GM23338 (cell line): ENCODE measurements at regions not wholly inside any gene's neighbourhood (a gene's known extent, or its start where the extent isn't known, plus 50 kb on each side); places are given as distances from the start of the nearest gene placed in this dataset.
A peak's percentile ranks its signal among the peaks of the same experiment; 100 is the strongest.
"Not testable (repeated sequence)": the region's sequence is repeated elsewhere in the genome, so short reads cannot be mapped to it uniquely, and the experiment has no call there.

ENCODE experiments used
- ATAC-seq: fragments of 200-7000 bp; cut with Tn5 transposase; 3 replicates; pipeline ENCODE4 v1.9.1; 2020
- DNase-seq: peaks from one replicate; pipeline ENCODE4 v3.0.0-alpha.2; 2015; ENCODE audit warnings: low spot score
- H2AFZ ChIP-seq: fragments of 200-600 bp; sonication (generic); 2 replicates; pipeline ENCODE4 v1.8.0; 2016; ENCODE audit warnings: antibody characterized with exemption, mild to moderate bottlenecking, moderate library complexity
- H3F3A ChIP-seq: fragments of 200-600 bp; sonication (generic); replicated peaks from 2 replicates; pipeline ENCODE4 v1.8.0; 2017; ENCODE audit warnings: antibody characterized with exemption, mixed run types, low read depth
- H3K27ac ChIP-seq: fragments of 200-600 bp; sonication (generic); 2 replicates; pipeline ENCODE4 v1.6.1; 2016; ENCODE audit warnings: low read depth
- H3K27me3 ChIP-seq: fragments of 200-600 bp; sonication (generic); 2 replicates; pipeline ENCODE4 v1.8.0; 2016; ENCODE audit warnings: mild to moderate bottlenecking, mixed run types, moderate library complexity; ENCODE audit not compliant: insufficient read depth
- H3K36me3 ChIP-seq: fragments of 200-600 bp; sonication (generic); 2 replicates; pipeline ENCODE4 v1.8.0; 2016; ENCODE audit warnings: mild to moderate bottlenecking; ENCODE audit not compliant: insufficient read depth
- H3K4me1 ChIP-seq: fragments of 200-600 bp; sonication (generic); 2 replicates; pipeline ENCODE4 v1.8.0; 2016; ENCODE audit warnings: mild to moderate bottlenecking, moderate library complexity; ENCODE audit not compliant: insufficient read depth
- H3K4me2 ChIP-seq: fragments of 200-600 bp; sonication (generic); 2 replicates; pipeline ENCODE4 v1.7.1; 2017; ENCODE audit warnings: mixed run types
- H3K4me3 ChIP-seq: fragments of 200-600 bp; sonication (generic); 2 replicates; pipeline ENCODE4 v1.6.1; 2016; ENCODE audit warnings: mixed run types
- H3K79me2 ChIP-seq: fragments of 200-600 bp; sonication (generic); replicated peaks from 2 replicates; pipeline ENCODE4 v1.8.0; 2017; ENCODE audit warnings: mild to moderate bottlenecking; ENCODE audit not compliant: insufficient read depth
- H3K9me2 ChIP-seq: fragments of 200-600 bp; sonication (generic); 2 replicates; pipeline ENCODE4 v1.8.0; 2017; ENCODE audit not compliant: insufficient read depth
- H4K20me1 ChIP-seq: fragments of 200-600 bp; sonication (generic); replicated peaks from 2 replicates; pipeline ENCODE4 v1.8.0; 2017; ENCODE audit warnings: mild to moderate bottlenecking; ENCODE audit not compliant: insufficient read depth
- H3K27ac Mint-ChIP-seq: 2 replicates; pipeline ENCODE4 v1.8.0; 2020; ENCODE audit warnings: inconsistent platforms, mild to moderate bottlenecking, moderate library complexity, mixed read lengths
- H3K27me3 Mint-ChIP-seq: 3 replicates; pipeline ENCODE4 v1.8.0; 2022; ENCODE audit warnings: low read depth, mild to moderate bottlenecking, moderate library complexity, mixed read lengths, inconsistent platforms; ENCODE audit not compliant: insufficient read depth, poor library complexity
- H3K36me3 Mint-ChIP-seq: 3 replicates; pipeline ENCODE4 v1.8.0; 2021; ENCODE audit warnings: low read depth, mild to moderate bottlenecking, inconsistent platforms, moderate library complexity, mixed read lengths
- H3K4me1 Mint-ChIP-seq: 3 replicates; pipeline ENCODE4 v1.8.0; 2020; ENCODE audit warnings: mild to moderate bottlenecking, inconsistent platforms, mixed read lengths
- H3K4me3 Mint-ChIP-seq: 3 replicates; pipeline ENCODE4 v1.8.0; 2021; ENCODE audit warnings: moderate library complexity, mild to moderate bottlenecking, inconsistent platforms, mixed read lengths
- H3K9me3 Mint-ChIP-seq: 3 replicates; pipeline ENCODE4 v1.8.0; 2020; ENCODE audit warnings: moderate library complexity, mild to moderate bottlenecking, inconsistent platforms, mixed read lengths
- CREB1 ChIP-seq: fragments of 250-450 bp; sonication (Bioruptor Pico); IDR thresholded peaks from 2 replicates; pipeline ENCODE4 v1.5.0; 2020; ENCODE audit warnings: low read depth, mild to moderate bottlenecking, moderate library complexity
- ETS1 ChIP-seq: IDR thresholded peaks from 2 replicates; pipeline ENCODE4 v1.6.1; 2016; ENCODE audit warnings: antibody characterized with exemption
- EZH2 ChIP-seq: fragments of 200-600 bp; sonication (generic); IDR thresholded peaks from one replicate; pipeline ENCODE4 v1.8.0; 2017; ENCODE audit warnings: antibody characterized with exemption, mild to moderate bottlenecking, low read depth; ENCODE audit not compliant: unreplicated experiment
- JUNB ChIP-seq: IDR thresholded peaks from one replicate; pipeline ENCODE4 v1.6.1; 2016; ENCODE audit warnings: antibody characterized with exemption; ENCODE audit not compliant: unreplicated experiment
- REST ChIP-seq: IDR thresholded peaks from one replicate; pipeline ENCODE4 v1.6.1; 2018; ENCODE audit warnings: antibody characterized with exemption; ENCODE audit not compliant: unreplicated experiment
- STAT1 ChIP-seq: IDR thresholded peaks from one replicate; pipeline ENCODE4 v1.6.1; 2016; ENCODE audit warnings: antibody characterized with exemption; ENCODE audit not compliant: unreplicated experiment
- ZNF114 ChIP-seq: fragments of 250-450 bp; sonication (Bioruptor Pico); IDR thresholded peaks from 2 replicates; pipeline ENCODE4 v1.5.0; 2020; ENCODE audit warnings: mild to moderate bottlenecking, moderate library complexity
- ZNF331 ChIP-seq: fragments of 250-450 bp; sonication (Bioruptor Pico); IDR thresholded peaks from 2 replicates; pipeline ENCODE4 v1.5.0; 2020; ENCODE audit warnings: low read depth, mild to moderate bottlenecking, moderate library complexity
- ZNF462 ChIP-seq: fragments of 250-450 bp; sonication (Bioruptor Pico); IDR thresholded peaks from 2 replicates; pipeline ENCODE4 v1.5.0; 2020; ENCODE audit warnings: mild to moderate bottlenecking, moderate library complexity

- TF ChIP-seq REST (no peak), CREB1 (CRISPR knock-in tag) (no peak), ZNF114 (CRISPR knock-in tag) (no peak), JUNB (no peak), ZNF331 (CRISPR knock-in tag) (no peak)
Measured at GRCh38 chr5:143629871-143630659, 181.9 kb upstream of the HMHB1 start (continued).

- not testable (repeated sequence) for DNase-seq, H4K20me1 ChIP-seq, H3K9me3 Mint-ChIP-seq, H3K27ac Mint-ChIP-seq, H3K4me1 ChIP-seq, H3F3A ChIP-seq, ATAC-seq, H3K4me3 ChIP-seq, H3K27me3 Mint-ChIP-seq, H3K36me3 ChIP-seq, H3K27me3 ChIP-seq, H3K79me2 ChIP-seq, H3K4me1 Mint-ChIP-seq, H3K4me2 ChIP-seq, H3K4me3 Mint-ChIP-seq, H3K9me2 ChIP-seq, H3K36me3 Mint-ChIP-seq, H3K27ac ChIP-seq
- H2AFZ ChIP-seq = 0 out of 2 replicates have a peak overlapping the region, but pooled peaks have one; percentile 56
Measured at GRCh38 chr5:143625048-143625447, 186.9 kb upstream of the HMHB1 start.

- H3K4me2 ChIP-seq = no peak overlapping the region
- ATAC-seq = no peak
- peaks cover 9% of the 10 kb centered on the region for H3K27me3 Mint-ChIP-seq
- TF ChIP-seq ETS1 (no peak), ZNF114 (CRISPR knock-in tag) (no peak), STAT1 (no peak), ZNF462 (no peak), EZH2 (no peak), JUNB (no peak), ZNF331 (CRISPR knock-in tag) (no peak)
Measured at GRCh38 chr5:143624465-143624864, 187.5 kb upstream of the HMHB1 start.

More at GRCh38 chr5:143624465-143624864, 187.5 kb upstream of the HMHB1 start:
- no peaks in the 10 kb centered on the region; the same call in 2 of the 3 replicates for H3K4me1 Mint-ChIP-seq
- Histone ChIP-seq H3K4me1 (no peaks in the 10 kb centered on the region), H2AFZ (no peak overlapping the region), H3K36me3 (no peaks in the 10 kb centered on the region), H3K9me2 (no peaks in the 10 kb centered on the region), H3K4me3 (no peak overlapping the region), H3F3A (no peaks in the 10 kb centered on the region), H3K27ac (no peak overlapping the region), H3K27me3 (no peaks in the 10 kb centered on the region), H3K79me2 (no peaks in the 10 kb centered on the region), H4K20me1 (no peaks in the 10 kb centered on the region)
- H3K9me3 Mint-ChIP-seq = no peaks in the 10 kb centered on the region; the same call in 2 of the 3 replicates
- no peaks in the 10 kb centered on the region for H3K36me3 Mint-ChIP-seq
- H3K4me3 Mint-ChIP-seq = no peak overlapping the region
- no peak for DNase-seq
- no peak overlapping the region for H3K27ac Mint-ChIP-seq
